ENCODE measurements at regions not wholly inside any gene's neighbourhood (a gene's known extent, or its start where the extent isn't known, plus 50 kb on each side); places are given as distances from the start of the nearest gene placed in this dataset.
"Not testable (repeated sequence)": the region's sequence is repeated elsewhere in the genome, so short reads cannot be mapped to it uniquely, and the experiment has no call there.

- Histone ChIP-seq H3K27me3 (ENCODE audit: control insufficient read depth, insufficient read depth, low read length) (no peaks in the 10 kb centered on the region), H3K36me3 (replicated peaks; ENCODE audit: control insufficient read depth, insufficient read depth, low read length) (no peaks in the 10 kb centered on the region)
- DNase-seq = no peak
Observed at GRCh38 chr5:52255308-52255707, 532.4 kb upstream of the ITGA1 start.

DNA sequence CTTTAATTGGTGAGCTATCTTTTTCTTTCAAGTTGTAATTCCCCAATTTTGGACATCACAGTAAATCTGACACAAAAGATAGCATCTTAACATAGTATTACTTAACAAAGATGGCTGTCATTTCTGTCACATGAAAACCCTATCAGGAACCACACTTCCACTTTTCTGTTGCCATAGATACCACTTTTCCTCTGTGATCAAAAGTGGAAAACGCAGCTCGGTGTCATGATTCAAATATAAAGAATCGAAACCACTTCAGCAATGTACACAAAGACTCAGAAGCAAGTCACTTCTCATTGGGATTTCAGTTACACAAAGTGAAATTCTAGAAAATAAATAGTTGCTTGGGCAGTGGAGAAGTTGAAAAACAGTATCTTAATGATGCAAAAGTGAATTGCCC lies 524.9 kb upstream of the ITGA1 start:
- Histone ChIP-seq H3K4me3 (ENCODE audit: insufficient read depth, low read depth, low read length) (no peak overlapping the region), H3K36me3 (replicated peaks; ENCODE audit: control insufficient read depth, insufficient read depth, low read length) (no peaks in the 10 kb centered on the region), H3K27me3 (ENCODE audit: control insufficient read depth, insufficient read depth, low read length) (no peaks in the 10 kb centered on the region)
- DNase-seq = no peak

More at GRCh38 chr5:52255308-52255707, 532.4 kb upstream of the ITGA1 start:
- H3K4me3 ChIP-seq (ENCODE audit: insufficient read depth, low read depth, low read length) = no peak overlapping the region

- H3K36me3 ChIP-seq (replicated peaks; ENCODE audit: control insufficient read depth, insufficient read depth, low read length) = no peaks in the 10 kb centered on the region
- no peak for DNase-seq
- no peak overlapping the region for H3K4me3 ChIP-seq (ENCODE audit: insufficient read depth, low read depth, low read length)
- no peaks in the 10 kb centered on the region for H3K27me3 ChIP-seq (ENCODE audit: control insufficient read depth, insufficient read depth, low read length)
Observed at GRCh38 chr5:52269401-52269800, 518.3 kb upstream of the ITGA1 start.

DNA sequence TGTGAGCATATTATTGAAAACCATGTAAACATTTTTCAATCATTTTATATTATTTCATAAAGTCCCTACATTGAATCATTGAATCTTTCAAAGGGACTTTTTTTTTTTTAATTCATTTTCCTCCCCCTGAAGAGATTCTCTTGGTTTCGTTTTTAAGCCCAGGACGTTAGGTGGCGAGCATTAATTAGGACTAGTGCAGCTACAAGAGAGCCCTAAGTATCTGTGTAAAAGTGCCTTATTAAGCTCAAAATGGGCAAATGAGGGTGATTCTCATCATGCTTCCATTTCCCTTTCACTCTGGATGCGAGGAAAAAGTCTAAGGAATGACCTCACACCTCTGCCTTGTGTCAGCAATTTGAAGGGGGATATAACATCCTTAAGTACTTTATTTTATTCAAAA lies 517.9 kb upstream of the ITGA1 start:
- no peaks in the 10 kb centered on the region for H3K27me3 ChIP-seq (ENCODE audit: control insufficient read depth, insufficient read depth, low read length)
- no peaks in the 10 kb centered on the region for H3K36me3 ChIP-seq (replicated peaks; ENCODE audit: control insufficient read depth, insufficient read depth, low read length)
- DNase-seq = no peak
- H3K4me3 ChIP-seq (ENCODE audit: insufficient read depth, low read depth, low read length) = no peak overlapping the region

DNA sequence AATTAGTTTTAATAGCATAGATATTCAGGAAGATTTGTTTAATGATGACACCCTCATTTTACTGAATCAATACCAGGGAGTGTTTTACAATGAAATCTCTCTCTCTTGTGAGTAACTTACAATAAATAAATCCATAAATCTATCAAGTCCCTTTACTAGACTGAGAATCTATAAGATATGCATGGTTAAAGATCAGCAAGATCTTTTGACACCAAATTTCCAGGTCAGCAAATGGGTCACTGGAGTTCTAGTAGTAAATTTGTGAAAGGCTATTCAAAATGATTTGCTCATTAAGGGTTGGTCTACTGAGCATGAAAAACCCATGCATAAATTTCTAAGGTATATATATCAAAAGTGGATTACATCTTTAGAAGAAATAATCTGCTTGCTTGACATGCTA lies 512.1 kb upstream of the ITGA1 start:
- Histone ChIP-seq H3K4me3 (ENCODE audit: insufficient read depth, low read depth, low read length) (no peak overlapping the region), H3K27me3 (ENCODE audit: control insufficient read depth, insufficient read depth, low read length) (no peaks in the 10 kb centered on the region), H3K36me3 (replicated peaks; ENCODE audit: control insufficient read depth, insufficient read depth, low read length) (no peaks in the 10 kb centered on the region)
- DNase-seq = no peak

GRCh38 chr5:52277101-52277500 lies 510.6 kb upstream of the ITGA1 start:
- H3K4me3 ChIP-seq (ENCODE audit: insufficient read depth, low read depth, low read length) = no peak overlapping the region
- no peaks in the 10 kb centered on the region for H3K27me3 ChIP-seq (ENCODE audit: control insufficient read depth, insufficient read depth, low read length)
- DNase-seq = no peak
- no peaks in the 10 kb centered on the region for H3K36me3 ChIP-seq (replicated peaks; ENCODE audit: control insufficient read depth, insufficient read depth, low read length)

- DNase-seq = no peak
- H3K27me3 ChIP-seq (ENCODE audit: control insufficient read depth, insufficient read depth, low read length) = no peaks in the 10 kb centered on the region
- no peak overlapping the region for H3K4me3 ChIP-seq (ENCODE audit: insufficient read depth, low read depth, low read length)
- H3K36me3 ChIP-seq (replicated peaks; ENCODE audit: control insufficient read depth, insufficient read depth, low read length) = no peaks in the 10 kb centered on the region
Observed at GRCh38 chr5:52282647-52283046, 505.1 kb upstream of the ITGA1 start.

DNA sequence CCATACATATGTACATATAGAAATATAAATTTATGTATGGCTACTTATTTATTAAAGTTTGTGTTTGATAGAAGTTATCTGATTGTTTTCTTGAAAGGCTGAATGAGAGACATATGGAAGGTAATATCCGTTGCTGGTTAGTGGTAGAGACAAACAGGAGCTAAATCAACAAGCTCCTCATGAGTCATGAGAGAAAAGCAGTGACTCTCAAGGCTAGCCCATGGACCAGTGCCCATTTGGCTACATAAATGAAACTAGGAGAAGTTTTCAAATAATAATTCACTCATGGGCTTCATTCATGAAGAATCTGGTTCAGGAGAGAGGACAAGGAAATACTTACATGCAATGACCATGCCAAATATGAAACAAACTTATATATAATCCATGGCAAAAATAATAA lies 504.5 kb upstream of the ITGA1 start:
- Histone ChIP-seq H3K36me3 (replicated peaks; ENCODE audit: control insufficient read depth, insufficient read depth, low read length) (no peaks in the 10 kb centered on the region), H3K27me3 (ENCODE audit: control insufficient read depth, insufficient read depth, low read length) (no peaks in the 10 kb centered on the region), H3K4me3 (ENCODE audit: insufficient read depth, low read depth, low read length) (no peak overlapping the region)
- no peak for DNase-seq

DNA sequence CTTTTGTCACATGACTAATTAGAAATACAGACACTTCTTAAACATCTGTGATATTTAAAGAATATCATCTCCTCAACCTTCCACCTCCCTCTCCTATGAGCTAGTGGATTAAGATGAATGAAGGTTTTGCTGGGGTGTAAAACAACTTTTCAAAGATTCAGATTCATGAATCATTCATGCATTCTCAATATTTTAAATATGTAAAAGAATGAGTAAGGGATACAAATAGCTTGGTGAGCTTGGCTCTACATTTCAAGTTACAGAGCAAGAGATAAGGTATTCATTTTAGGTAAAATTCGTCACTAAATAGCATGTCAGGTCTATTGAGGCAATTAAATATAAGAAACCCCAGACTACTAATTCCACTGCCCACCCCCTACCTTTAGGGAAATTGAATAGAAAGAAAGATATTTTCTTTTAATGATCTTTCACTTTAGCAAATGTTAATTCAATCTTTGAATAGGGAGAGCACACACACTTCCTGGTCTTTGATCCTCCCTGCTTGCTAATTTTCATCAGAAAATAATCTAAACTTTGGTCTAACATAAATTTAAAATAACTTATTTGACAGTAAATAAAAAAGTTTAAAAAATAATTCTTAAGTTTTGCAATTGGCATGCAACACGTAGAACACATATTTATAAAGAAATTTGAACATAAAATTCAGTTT lies 486.9 kb upstream of the ITGA1 start:
- Histone ChIP-seq H3K27me3 (ENCODE audit: control insufficient read depth, insufficient read depth, low read length) (no peaks in the 10 kb centered on the region), H3K36me3 (replicated peaks; ENCODE audit: control insufficient read depth, insufficient read depth, low read length) (no peaks in the 10 kb centered on the region), H3K4me3 (ENCODE audit: insufficient read depth, low read depth, low read length) (no peak overlapping the region)
- DNase-seq = no peak

DNA sequence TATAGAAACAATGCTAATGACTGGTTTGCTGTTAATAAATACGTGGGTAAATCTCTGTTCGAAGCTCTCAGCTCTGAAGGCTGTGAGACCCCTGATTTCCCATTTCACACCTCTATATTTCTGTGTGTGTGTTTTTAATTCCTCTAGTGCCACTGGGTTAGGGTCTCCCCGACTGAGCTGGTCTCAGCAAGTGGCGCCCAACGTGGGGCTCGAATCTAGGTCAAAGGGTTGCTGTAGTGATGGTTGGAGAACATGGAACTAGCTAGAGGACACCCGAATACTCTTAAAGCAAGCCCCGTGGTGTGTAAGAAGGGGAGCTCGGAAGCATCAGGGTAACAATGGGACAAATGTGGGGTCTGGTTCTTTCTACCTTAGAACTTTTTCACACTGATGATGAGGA lies 482.9 kb upstream of the ITGA1 start:
- not testable (repeated sequence) for H3K36me3 ChIP-seq (replicated peaks; ENCODE audit: control insufficient read depth, insufficient read depth, low read length); DNase-seq; H3K4me3 ChIP-seq (ENCODE audit: insufficient read depth, low read depth, low read length); H3K27me3 ChIP-seq (ENCODE audit: control insufficient read depth, insufficient read depth, low read length)

- Histone ChIP-seq H3K4me3 (ENCODE audit: insufficient read depth, low read depth, low read length) (no peak overlapping the region), H3K36me3 (replicated peaks; ENCODE audit: control insufficient read depth, insufficient read depth, low read length) (no peaks in the 10 kb centered on the region), H3K27me3 (ENCODE audit: control insufficient read depth, insufficient read depth, low read length) (no peaks in the 10 kb centered on the region)
- no peak for DNase-seq
Observed at GRCh38 chr5:52328220-52328806, 459.4 kb upstream of the ITGA1 start.

GRCh38 chr5:52331725-52332124 lies 456.0 kb upstream of the ITGA1 start:
- Histone ChIP-seq H3K4me3 (ENCODE audit: insufficient read depth, low read depth, low read length) (no peak overlapping the region), H3K36me3 (replicated peaks; ENCODE audit: control insufficient read depth, insufficient read depth, low read length) (no peaks in the 10 kb centered on the region), H3K27me3 (ENCODE audit: control insufficient read depth, insufficient read depth, low read length) (no peaks in the 10 kb centered on the region)
- DNase-seq = no peak

GRCh38 chr5:52334367-52334766 lies 453.3 kb upstream of the ITGA1 start:
- no peak overlapping the region for H3K4me3 ChIP-seq (ENCODE audit: insufficient read depth, low read depth, low read length)
- H3K27me3 ChIP-seq (ENCODE audit: control insufficient read depth, insufficient read depth, low read length) = no peaks in the 10 kb centered on the region
- no peaks in the 10 kb centered on the region for H3K36me3 ChIP-seq (replicated peaks; ENCODE audit: control insufficient read depth, insufficient read depth, low read length)
- no peak for DNase-seq

DNA sequence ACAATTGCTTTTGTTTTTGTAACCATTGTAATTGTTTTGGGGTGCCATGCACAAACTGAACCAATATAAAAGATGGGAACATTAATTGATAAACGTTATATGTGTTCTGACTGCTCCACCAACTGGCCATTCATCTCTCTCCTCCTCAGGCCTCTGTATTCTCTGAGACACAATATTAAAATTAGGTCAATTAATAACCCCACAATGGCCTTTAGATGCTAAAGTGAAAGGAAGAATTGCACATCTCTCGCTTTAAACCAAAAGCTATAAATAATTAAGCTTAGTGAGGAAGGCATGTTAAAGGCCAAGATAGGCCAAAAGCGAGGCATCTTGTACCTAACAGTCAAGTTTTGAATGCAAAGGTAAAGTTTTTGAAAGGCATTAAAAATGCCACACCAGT lies 448.4 kb upstream of the ITGA1 start:
- H3K36me3 ChIP-seq (replicated peaks; ENCODE audit: control insufficient read depth, insufficient read depth, low read length) = no peaks in the 10 kb centered on the region

GRCh38 chr5:52342361-52342760 lies 445.4 kb upstream of the ITGA1 start:
- DNase-seq = no peak
- H3K4me3 ChIP-seq (ENCODE audit: insufficient read depth, low read depth, low read length) = no peak overlapping the region
- H3K36me3 ChIP-seq (replicated peaks; ENCODE audit: control insufficient read depth, insufficient read depth, low read length) = no peaks in the 10 kb centered on the region
- H3K27me3 ChIP-seq (ENCODE audit: control insufficient read depth, insufficient read depth, low read length) = no peaks in the 10 kb centered on the region

More for the DNA sequence above, 448.4 kb upstream of the ITGA1 start:
- Histone ChIP-seq H3K4me3 (ENCODE audit: insufficient read depth, low read depth, low read length) (no peak overlapping the region), H3K27me3 (ENCODE audit: control insufficient read depth, insufficient read depth, low read length) (no peaks in the 10 kb centered on the region)
- DNase-seq = no peak
